NCI-H128 (cell line): ENCODE measurements at regions not wholly inside any gene's neighbourhood (a gene's known extent, or its start where the extent isn't known, plus 50 kb on each side); places are given as distances from the start of the nearest gene placed in this dataset.
A peak's percentile ranks its signal among the peaks of the same experiment; 100 is the strongest.
"Not testable (repeated sequence)": the region's sequence is repeated elsewhere in the genome, so short reads cannot be mapped to it uniquely, and the experiment has no call there.

Experiments used
- DNase-seq: peaks from one replicate; lab custom pipeline; 2025; ENCODE audit not compliant: unreplicated experiment; lab: John Stamatoyannopoulos, UW

DNA sequence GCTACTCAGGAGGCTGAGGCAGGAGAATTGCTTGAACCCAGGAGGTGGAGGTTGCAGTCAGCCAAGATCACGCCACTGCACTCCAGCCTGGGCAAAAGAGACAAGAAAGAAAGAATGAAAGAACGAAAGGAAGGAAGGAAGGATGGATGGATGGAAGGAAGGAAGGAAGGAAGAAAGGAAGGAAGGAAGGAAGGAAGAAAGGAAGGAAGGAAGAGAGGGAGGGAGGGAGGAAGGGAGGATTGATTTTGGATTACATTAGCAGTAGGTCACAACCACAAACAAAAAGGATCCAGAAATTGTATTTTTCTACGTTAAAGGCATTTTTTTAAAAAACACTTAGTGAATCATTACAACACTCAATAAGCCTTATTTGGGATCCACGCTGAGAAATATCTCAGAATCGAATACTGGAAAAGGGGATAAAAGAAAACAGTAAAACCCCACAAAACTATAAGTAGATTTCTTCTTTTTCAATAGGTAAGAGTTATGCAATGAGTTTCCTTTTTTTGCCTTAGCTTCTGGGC is 136.9 kb upstream of the FREM1 start:
- no peak for DNase-seq

DNA sequence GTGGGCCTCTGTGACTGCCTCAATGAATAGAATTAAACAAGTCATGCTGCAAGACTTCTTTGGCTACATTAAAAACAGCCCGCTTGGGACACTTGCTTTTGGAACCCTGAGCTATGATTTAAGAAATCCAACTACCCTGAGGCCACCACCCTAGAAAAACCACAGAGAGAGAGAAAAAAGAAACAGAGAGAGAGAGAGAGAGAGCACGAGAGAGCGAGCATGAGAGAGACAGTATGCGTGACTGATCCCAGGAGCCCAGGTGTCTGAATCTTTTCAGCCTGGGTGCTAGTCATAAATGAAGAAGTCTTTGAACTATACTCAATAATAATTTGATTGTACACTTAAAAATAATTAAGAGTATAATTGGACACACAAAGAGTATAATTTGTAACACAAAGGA is 123.1 kb upstream of the FREM1 start:
- no peak for DNase-seq

DNA sequence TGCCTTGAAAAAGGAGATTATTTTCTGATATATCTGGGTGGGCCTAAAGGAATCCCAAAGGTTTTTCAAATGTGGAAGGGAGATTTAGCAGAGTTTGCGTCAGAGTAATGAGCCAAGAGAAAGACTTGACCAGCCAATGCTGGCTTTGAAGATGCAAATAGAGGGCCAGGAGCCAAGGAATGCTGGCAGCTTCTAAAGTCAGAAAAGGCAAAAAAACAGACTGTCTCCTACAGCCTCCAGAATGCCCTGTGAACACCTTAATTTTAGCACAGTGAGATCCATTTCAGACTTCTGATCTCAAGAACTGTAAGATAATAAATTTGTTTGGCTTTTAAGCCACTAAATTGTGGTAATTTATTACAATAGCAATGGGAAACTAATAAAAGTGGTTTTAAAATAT is 122.6 kb upstream of the FREM1 start:
- no peak for DNase-seq

DNA sequence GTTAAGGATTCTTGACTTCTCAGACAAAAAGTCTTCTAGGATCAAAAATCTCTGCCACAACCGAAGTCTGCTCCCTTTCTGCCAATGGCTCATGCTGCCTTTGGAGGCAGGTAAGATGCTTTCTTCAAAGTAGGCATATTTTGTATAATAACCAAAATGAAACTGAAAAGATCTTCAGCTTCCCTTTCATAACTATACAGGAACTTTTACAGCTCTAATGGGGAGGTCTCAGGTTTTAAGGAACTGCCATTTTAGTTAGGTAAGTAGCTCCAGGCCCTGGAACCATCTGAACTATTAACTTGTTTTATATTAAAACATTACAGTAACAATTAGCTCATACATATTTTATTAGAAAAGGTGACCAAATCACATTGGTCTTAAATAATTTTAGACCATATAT is 110.9 kb upstream of the FREM1 start:
- no peak for DNase-seq

DNA sequence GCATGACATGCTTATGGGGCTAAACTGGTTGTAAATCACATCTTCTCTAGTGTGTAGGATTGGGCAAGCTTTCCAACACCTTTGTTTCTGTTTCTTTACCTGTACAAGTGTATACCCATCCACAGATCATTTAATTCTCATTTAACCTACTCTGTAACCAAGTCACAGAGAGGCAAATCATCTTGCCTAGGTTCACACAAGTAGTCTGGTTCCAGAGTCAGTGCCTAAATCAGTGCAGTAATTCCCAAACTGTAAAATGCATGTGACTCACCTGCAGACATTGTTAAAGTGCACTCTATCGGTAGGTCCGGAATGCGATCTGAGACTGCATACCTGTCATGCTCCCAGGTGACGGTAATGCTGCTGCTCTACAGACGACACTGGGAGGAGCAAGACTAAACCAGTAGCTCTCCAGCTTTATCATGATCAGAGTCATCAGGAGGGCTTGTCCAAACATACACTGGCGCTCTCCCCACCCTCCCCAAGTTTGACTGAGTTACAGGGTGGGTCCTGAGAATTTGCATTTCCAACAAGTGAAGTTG is 107.9 kb upstream of the FREM1 start:
- no peak for DNase-seq

DNA sequence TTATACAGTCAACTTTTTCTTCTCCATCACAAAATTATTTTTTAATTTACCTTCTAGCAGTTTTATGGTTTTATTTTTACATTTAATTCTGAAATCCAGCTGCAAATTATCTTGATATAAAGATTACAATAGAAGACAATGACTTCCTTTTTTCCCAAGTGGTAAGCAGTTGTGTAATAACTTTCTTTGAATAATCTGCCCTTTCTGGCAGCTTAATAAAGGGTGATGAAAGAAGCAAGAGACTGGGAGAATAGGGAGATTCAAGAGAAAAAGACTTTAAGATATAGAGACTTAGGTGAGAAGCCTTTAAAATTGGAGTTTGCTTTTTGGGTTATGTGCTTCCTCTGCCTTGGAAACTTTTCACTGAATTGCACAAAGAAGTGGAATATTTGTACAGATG is 100.4 kb upstream of the FREM1 start:
- DNase-seq, result no peak

DNA sequence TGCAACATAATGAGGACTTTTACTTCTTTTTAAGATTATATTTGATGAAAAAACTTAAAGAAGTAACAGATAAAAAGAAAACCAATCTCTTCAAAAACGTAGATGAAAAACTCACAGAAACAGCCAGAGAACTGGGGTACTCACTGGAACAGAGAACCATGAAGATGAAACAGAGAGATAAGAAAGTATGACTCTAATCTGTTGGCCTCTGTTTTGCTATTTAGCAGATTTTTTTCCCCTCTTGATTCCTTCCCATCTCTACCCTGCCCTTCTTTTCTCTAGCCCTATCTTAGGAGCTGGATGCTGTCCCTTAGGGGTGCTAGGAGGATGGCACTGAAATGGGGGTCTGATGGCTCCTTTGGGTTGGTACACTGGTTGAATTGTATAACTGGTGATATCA is 97.5 kb upstream of the FREM1 start:
- DNase-seq, result no peak

DNA sequence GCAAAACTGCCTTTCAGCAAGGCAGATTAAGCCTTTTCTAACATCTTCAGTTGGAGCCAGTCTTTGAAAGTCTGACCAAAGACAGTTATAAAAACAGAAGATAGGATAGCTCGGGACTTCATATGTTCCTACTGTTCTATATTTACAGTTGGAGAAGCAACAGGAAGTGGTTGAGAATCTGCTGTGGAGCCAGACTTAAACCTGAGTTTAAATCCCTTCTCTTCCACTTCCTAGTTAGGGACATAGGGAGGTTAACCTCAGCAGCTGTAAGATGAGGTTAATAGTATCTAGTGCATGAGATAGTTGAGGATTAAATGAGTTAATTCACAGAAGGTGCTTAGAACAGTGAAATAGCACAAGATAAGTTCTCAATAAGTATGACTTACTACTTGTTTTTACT is 84.5 kb upstream of the FREM1 start:
- DNase-seq, result no peak

DNA sequence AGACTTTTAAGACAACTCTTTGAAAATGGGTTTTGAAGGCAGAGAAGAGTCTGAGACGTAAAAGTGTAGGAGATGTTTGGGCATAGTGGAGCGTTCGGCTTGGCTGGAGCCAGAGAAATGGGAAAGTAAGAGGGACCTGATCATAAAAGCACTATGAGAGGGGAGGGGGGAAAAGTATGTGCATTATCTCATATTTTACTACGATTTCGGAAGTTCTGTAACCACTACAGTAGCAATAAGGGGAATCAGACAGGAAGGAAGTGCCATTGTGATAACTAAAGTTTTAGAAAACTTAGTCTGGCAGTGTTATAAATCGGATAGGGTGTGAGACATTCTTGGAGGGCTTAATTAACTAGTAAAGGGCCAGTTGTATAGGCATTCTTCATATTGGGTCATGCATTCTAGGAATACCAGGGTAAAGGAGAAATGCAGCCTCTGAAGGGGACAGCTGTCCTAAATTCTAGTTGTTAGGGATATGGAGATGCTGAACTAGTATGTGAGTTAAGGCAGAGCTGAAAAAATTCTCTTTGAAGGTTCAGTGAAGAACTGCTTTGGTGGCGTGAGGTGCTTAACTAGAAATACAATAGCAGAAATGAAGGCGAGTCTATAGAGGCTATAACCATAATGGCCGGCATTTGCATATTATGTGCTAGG is 83.8 kb upstream of the FREM1 start:
- DNase-seq, result no peak

DNA sequence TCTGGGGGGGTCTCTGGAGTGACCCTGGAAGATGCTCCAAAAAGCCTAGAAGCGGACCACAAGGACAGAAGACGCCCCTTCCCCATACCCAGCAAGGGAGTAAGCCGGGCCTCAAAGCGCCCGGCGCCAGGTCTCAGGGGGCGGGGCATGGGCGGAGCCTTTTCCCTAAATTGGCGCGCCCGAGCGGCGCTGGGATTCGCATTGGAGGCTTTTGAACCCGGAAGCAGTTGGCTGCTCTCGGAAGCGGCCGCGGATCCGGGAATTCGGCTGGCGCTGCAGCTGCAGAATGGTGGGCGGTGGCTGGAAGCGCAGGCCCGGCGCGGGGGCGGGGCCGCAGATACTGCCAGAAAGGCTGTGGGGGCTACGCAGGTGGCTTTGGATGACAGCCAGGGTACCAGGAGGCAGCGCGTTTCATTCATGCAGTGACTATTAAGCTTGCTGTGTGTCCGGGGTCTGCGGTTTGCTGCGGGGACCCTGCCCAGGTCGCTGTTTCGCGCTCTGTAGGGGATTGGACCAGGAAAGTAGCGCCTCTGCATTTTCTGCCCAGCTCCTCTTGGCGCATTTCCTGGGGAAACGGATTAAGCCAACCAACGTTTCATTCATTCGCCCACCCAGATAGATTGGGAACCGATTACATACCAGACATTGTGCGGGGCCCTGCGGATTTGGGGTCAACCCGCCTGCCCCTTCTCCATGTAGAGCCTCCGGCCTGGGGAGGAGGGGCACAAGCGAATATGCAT is 83.0 kb upstream of the FREM1 start:
- peak; percentile 88 for DNase-seq

DNA sequence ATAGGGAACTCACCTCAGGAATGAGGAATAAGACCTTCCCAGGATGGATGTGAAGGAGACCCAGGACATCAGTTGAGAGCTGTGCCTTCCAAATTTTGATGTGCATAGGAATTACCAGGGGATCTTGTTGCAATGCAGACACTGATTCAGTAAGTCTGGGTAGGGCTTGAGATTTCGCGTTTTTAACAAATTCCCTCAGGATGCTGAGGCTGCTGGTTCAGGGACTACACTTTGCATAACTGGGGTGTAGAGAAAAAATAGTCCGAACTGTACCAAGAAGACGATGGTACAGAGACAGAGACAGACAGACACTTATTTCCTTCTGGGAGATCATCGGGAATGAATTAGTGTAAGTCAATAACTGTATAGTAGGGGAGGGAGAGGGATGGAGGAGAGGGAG is 82.3 kb upstream of the FREM1 start:
- no peak for DNase-seq

DNA sequence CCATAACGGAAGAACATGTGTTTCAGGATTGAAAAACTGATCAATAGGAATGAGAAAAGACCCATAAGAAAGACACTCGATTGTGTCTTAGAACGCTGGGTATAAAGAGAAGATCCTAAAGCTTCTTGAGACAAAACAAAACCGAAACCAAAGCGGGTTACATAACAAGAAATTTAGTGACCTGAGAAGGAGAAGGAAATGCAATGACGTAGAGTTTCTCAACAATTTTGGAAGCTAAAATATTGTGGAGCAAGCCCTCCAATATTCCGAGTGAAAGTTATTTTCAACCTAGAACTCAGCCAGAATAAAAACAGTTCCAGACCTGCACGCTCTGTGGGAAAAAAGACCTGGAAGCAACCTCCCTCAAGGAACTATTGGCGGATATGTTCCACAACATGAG is 81.9 kb upstream of the FREM1 start:
- DNase-seq, result no peak

DNA sequence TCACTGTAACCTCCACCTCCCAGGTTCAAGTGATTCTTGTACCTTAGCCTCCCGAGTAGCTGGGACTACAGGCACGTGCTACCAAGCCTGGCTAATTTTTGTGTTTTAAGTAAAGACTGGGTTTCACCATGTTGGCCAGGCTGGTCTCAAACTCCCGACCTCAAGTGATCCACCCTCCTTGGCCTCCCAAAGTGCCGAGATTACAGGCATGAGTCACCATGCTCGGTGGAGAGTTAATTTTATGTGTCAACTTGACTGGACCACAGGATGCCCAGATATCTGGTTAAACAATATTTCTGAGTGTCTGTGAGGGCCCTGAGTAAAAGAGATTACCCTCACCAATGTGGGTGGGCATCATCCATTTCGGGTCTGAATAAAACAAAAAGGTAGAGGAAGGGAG is 80.4 kb upstream of the FREM1 start:
- not testable (repeated sequence) for DNase-seq

DNA sequence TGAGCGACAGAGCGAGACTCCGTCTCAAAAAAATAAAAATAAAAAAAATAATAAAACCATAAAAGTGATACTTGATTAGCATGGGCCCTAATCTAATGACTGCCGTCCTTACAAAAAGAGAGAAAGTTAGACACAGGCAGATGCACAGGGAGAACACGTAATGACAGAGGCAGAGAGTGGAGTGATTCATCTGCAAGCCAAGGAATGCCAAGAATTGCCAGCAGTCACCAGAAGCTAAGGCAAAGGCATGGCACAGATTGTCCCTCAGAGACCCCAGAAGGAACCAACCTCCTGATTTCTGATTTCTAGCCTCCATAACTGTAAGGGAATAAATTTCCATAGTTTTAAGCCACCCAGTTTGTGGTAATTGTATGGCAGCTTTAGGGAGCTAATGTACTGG is 79.6 kb upstream of the FREM1 start:
- DNase-seq, result no peak

DNA sequence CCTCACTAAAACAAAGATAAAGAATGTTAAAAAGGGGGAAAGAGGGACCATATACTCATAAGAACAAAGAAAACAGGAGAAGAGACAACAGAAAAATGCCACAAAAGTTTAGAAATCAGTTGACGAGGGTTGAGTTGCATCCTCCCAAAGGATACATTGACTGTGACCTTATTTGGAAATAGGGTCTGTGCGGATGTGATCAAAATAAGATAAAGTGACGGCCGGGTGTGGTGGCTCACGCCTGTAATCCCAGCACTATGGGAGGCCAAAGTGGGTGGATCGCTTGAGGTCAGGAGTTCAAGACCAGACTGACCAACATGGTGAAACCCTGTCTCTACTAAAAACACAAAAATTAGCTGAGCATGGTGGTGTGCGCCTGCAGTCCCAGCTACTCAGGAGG is 79.1 kb upstream of the FREM1 start:
- DNase-seq, result not testable (repeated sequence)

DNA sequence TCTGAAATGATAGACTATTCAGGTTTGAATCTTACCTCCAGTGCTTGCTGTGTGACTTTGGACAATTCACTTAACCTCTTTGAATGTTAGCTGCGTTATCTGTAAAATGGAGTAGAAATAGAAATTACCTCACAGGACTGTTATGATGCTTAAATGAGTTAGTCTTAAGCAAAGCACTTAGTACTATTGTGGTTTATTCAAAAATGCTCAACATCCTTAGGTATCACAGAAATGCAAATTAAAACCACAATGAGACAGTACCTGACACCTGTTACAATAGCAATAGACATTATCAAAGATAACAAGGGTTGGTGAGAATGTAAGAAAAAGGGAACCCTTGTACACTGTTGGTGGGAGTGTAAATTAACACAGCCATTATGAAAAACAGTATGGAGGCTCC is 77.6 kb upstream of the FREM1 start:
- DNase-seq, result no peak

DNA sequence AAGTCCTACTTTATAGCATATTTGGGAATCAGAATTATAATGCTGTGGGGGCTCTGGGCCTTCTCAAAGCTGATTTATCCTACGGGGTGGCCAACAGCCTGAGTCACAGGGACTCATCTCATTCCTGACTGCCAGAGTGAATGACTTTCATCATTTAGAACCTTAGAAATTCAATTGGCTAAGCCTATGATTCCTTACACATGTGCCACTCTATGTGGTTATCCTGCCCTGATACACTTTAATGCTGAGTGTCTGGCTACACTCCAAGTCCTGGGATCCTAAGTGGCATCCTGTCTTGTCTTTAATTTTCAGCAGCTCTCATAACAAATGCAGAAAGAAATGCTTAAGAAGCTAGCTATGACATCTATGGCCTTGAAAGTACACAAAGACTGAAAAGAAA is 75.2 kb upstream of the FREM1 start:
- no peak for DNase-seq

DNA sequence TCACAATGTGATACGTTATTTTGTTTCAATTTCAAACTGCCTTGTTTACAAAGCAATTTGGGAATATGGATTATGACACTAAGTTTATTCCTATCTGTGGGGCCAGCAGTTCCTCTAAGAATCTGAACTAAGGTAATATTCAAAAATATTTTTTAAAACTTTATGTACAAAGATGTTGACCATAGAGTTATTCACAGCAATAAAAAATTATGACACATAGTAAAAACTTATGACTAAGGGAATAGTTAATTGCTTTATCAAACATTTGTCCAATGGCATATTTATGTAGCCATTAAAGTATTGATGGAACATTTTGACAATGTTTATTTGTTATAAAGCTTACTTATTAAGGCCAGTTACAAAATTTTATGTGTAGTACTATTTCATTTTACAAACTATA is 73.4 kb upstream of the FREM1 start:
- no peak for DNase-seq

DNA sequence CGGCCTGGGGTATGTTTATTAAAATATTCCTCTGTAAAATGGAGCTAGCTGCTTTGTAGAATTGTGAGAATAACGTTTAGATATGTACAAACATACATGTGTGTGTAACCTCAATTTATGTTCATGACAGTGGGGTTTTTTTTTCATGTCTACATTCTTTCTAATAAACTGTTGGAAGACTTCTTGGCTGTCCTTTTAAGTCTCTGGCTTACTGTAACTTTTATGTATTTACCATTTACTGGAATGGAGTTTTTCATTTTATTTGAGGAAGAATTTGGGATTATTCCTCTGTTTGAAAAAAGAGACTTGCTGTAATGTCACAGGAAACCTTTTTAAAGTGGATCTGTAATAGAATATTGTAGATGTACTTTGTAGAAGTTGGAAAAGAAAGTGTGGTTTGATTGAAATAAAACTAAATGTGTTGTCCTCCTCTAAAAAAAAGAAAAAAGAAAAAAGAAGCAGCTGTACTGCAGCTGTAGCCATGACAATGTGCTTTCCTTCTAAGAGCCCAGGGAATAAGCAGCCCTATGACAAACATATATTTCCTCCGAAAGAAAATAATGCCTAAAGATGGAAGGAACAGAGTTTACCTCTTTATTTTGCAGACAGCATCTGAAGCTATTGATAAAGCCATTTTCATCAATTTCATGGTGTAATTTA is 71.2 kb upstream of the FREM1 start:
- DNase-seq, result no peak

DNA sequence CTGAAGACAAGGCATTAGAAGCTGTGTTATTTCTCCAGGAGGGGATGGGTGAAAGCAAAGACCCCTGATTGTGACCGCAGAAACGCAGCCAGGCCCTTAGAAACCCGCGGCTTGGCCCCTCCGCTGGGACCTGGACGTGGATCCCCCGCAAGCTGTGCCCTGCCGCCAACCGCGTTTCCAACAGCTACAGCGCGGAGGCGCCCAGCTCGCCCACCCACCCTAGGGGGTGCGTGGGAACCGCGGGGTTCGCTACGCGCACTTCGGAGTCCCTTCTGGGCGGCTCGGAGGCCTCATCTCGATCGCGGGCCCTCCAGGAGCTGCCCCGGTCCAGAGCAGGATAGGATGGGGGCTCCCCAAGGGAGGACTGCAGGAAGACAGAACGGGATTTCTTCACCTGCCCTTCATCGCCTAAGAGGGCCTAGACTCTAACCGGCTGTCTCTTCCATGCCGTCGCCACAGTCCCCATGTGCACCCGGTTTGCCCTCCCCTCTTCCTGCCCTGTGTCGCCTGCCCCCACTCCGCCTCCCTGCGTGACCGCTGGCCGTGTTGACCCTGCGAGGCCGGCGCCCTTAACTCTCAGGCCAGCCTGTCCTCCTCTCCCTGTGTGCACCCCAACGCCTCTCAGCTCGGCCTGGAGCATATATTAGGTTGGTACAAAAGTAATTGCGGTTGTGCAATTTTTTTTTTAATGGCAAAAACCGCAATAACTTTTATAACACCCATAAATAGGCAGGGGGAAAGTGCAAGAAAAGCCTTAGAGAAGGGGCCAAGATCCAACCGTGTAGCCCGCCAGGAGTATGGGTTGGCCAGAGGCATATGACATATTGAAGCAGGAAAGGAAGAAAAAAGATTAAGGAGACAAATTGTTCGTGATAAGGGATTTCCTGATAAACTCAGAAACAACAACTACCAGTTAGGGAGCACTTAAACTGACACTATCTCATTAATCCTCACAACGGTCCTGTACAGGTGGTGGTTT is 68.1 kb upstream of the FREM1 start:
- DNase-seq, result no peak
